IMR-90 (cell line): ENCODE measurements at regions not wholly inside any gene's neighbourhood (a gene's known extent, or its start where the extent isn't known, plus 50 kb on each side); places are given as distances from the start of the nearest gene placed in this dataset.

Experiments used
- ATAC-seq: fragments of 200-7000 bp; cut with Tn5 transposase; 2 replicates; pipeline ENCODE4 v1.9.1; 2020; ENCODE audit warnings: low read depth, mild to moderate bottlenecking, moderate library complexity
- BruUV-seq: library from RNA; stranded (reverse); fragments of 400-500 nt; replicated peaks from 2 replicates; lab custom pipeline; 2021; lab: Mats Ljungman, UMichigan
- CTCF ChIA-PET: fragments of 300-600 bp; formaldehyde crosslinking; extraction: SDS; loops from one replicate; lab custom pipeline; 2021; ENCODE audit warnings: antibody characterized with exemption; lab: Yijun Ruan, JAX
- POLR2A ChIA-PET: fragments of 300-600 bp; sonication (Branson Sonifier 250); formaldehyde crosslinking; loops from one replicate; lab custom pipeline; 2022; ENCODE audit warnings: antibody characterized with exemption; ENCODE audit not compliant: unreplicated experiment; lab: Charles Lee
- DNase-seq: peaks from one replicate; pipeline ENCODE4 v3.0.0; 2013
- H2AFZ ChIP-seq: replicated peaks from 2 replicates; pipeline ENCODE3; 2013; ENCODE audit warnings: low read length, mild to moderate bottlenecking; ENCODE audit not compliant: poor library complexity
- H2AK5ac ChIP-seq: 2 replicates; pipeline ENCODE4 v1.6.1; 2013; ENCODE audit warnings: low read depth, low read length, inconsistent platforms
- H2AK9ac ChIP-seq: replicated peaks from 2 replicates; pipeline ENCODE3; 2013; ENCODE audit warnings: mild to moderate bottlenecking, low read depth, low read length, moderate library complexity; ENCODE audit not compliant: poor library complexity
- H2BK120ac ChIP-seq: 2 replicates; pipeline ENCODE4 v1.6.1; 2013; ENCODE audit warnings: low read depth, low read length, inconsistent platforms
- H2BK15ac ChIP-seq: 3 replicates; pipeline ENCODE4 v1.6.1; 2013; ENCODE audit warnings: low read depth, low read length, inconsistent platforms
- H2BK20ac ChIP-seq: 2 replicates; pipeline ENCODE4 v1.6.1; 2013; ENCODE audit warnings: low read depth, mild to moderate bottlenecking, inconsistent platforms, low read length, moderate library complexity
- H2BK5ac ChIP-seq: 2 replicates; pipeline ENCODE4 v1.6.1; 2013; ENCODE audit warnings: mild to moderate bottlenecking, low read depth, low read length, inconsistent platforms; ENCODE audit not compliant: poor library complexity, severe bottlenecking
- H3K14ac ChIP-seq: replicated peaks from 2 replicates; pipeline ENCODE4 v1.6.1; 2013; ENCODE audit warnings: low read depth, low read length, inconsistent platforms
- H3K18ac ChIP-seq: 2 replicates; pipeline ENCODE4 v1.6.1; 2013; ENCODE audit warnings: low read depth, low read length, control low read depth
- H3K23ac ChIP-seq: 2 replicates; pipeline ENCODE4 v1.6.1; 2013; ENCODE audit warnings: low read depth, low read length, inconsistent platforms
- H3K27ac ChIP-seq: 2 replicates; pipeline ENCODE4 v1.5.1; 2013; ENCODE audit warnings: mild to moderate bottlenecking, control low read depth, low read length; ENCODE audit not compliant: insufficient read depth
- H3K27me3 ChIP-seq: 2 replicates; pipeline ENCODE4 v1.6.1; 2013; ENCODE audit warnings: low read length; ENCODE audit not compliant: control insufficient read depth, insufficient read depth
- H3K36me3 ChIP-seq: 2 replicates; pipeline ENCODE4 v1.6.1; 2013; ENCODE audit warnings: low read length, mixed read lengths; ENCODE audit not compliant: control insufficient read depth, insufficient read depth
- H3K4ac ChIP-seq: 2 replicates; pipeline ENCODE4 v1.6.1; 2013; ENCODE audit warnings: low read depth, low read length, inconsistent platforms
- H3K4me1 ChIP-seq: 2 replicates; pipeline ENCODE4 v1.6.1; 2013; ENCODE audit warnings: low read length, mixed read lengths; ENCODE audit not compliant: control insufficient read depth, insufficient read depth
- H3K4me2 ChIP-seq: 2 replicates; pipeline ENCODE4 v1.6.1; 2013; ENCODE audit warnings: low read depth, mild to moderate bottlenecking, control low read depth, low read length, moderate library complexity
- H3K4me3 ChIP-seq: 2 replicates; pipeline ENCODE4 v1.5.1; 2013; ENCODE audit warnings: low read depth, mild to moderate bottlenecking, control low read depth, low read length, moderate library complexity; ENCODE audit not compliant: insufficient read depth
- H3K56ac ChIP-seq: 2 replicates; pipeline ENCODE4 v1.6.1; 2013; ENCODE audit warnings: low read length, inconsistent platforms; ENCODE audit not compliant: insufficient read depth; ENCODE audit errors: extremely low read depth
- H3K79me1 ChIP-seq, 2 experiments: 2 replicates each; pipeline ENCODE4 v1.6.1; 2013; ENCODE audit warnings: low read length in 2 of 2, inconsistent platforms in 1 of 2, low read depth in 1 of 2
- H3K9ac ChIP-seq: 2 replicates; pipeline ENCODE4 v1.6.1; 2013; ENCODE audit warnings: low read depth, low read length, control low read depth
- H3K9me1 ChIP-seq: 2 replicates; pipeline ENCODE4 v1.6.1; 2013; ENCODE audit warnings: low read length, inconsistent platforms; ENCODE audit not compliant: insufficient read depth
- H3K9me3 ChIP-seq: 2 replicates; pipeline ENCODE4 v1.6.1; 2013; ENCODE audit warnings: low read length; ENCODE audit not compliant: control insufficient read depth, insufficient read depth
- H4K20me1 ChIP-seq: 2 replicates; pipeline ENCODE4 v1.6.1; 2013; ENCODE audit warnings: low read length, inconsistent platforms; ENCODE audit not compliant: insufficient read depth
- H4K5ac ChIP-seq: 2 replicates; pipeline ENCODE4 v1.6.1; 2013; ENCODE audit warnings: mild to moderate bottlenecking, low read depth, low read length, control low read depth
- H4K8ac ChIP-seq, 2 experiments: 2 replicates each; pipeline ENCODE4 v1.6.1; 2013; ENCODE audit warnings: low read depth in 2 of 2, low read length in 2 of 2, control low read depth in 1 of 2, inconsistent platforms in 1 of 2
- H4K91ac ChIP-seq: 2 replicates; pipeline ENCODE4 v1.6.1; 2013; ENCODE audit warnings: low read depth, low read length, inconsistent platforms; ENCODE audit not compliant: insufficient read depth
- BHLHE40 ChIP-seq: fragments of 150-350 bp; IDR thresholded peaks from 2 replicates; pipeline ENCODE4 v1.6.1; 2016; ENCODE audit warnings: mild to moderate bottlenecking, low read depth, low read length
- CTCF ChIP-seq: conservative IDR thresholded peaks from 2 replicates; pipeline ENCODE4 v1.5.1; 2012; ENCODE audit warnings: mild to moderate bottlenecking, low read depth, low read length, improper control_type of control experiment
- FOS ChIP-seq: fragments of 150-350 bp; IDR thresholded peaks from 2 replicates; pipeline ENCODE4 v1.6.1; 2016; ENCODE audit warnings: low read depth, low read length
- MXI1 ChIP-seq: IDR thresholded peaks from 2 replicates; pipeline ENCODE4 v1.6.1; 2012; ENCODE audit warnings: low read depth, mild to moderate bottlenecking, low read length, moderate library complexity, borderline replicate concordance
- NFE2L2 ChIP-seq: fragments of 150-350 bp; IDR thresholded peaks from 2 replicates; pipeline ENCODE4 v1.6.1; 2016; ENCODE audit warnings: low read depth, mild to moderate bottlenecking, low read length
- POLR2A ChIP-seq: IDR thresholded peaks from 2 replicates; pipeline ENCODE4 v1.6.1; 2012; ENCODE audit warnings: mild to moderate bottlenecking, low read depth, low read length
- RAD21 ChIP-seq: IDR thresholded peaks from 2 replicates; pipeline ENCODE4 v1.6.1; 2012; ENCODE audit warnings: low read length, improper control_type of control experiment
- RFX5 ChIP-seq: IDR thresholded peaks from 2 replicates; pipeline ENCODE4 v1.8.0; 2012; ENCODE audit warnings: low read depth, mild to moderate bottlenecking, low read length, moderate library complexity
- SMC3 ChIP-seq: fragments of 150-350 bp; IDR thresholded peaks from 2 replicates; pipeline ENCODE4 v1.6.1; 2016; ENCODE audit warnings: low read depth, mild to moderate bottlenecking, antibody characterized with exemption, low read length, moderate library complexity
- USF2 ChIP-seq: fragments of 150-350 bp; IDR thresholded peaks from 2 replicates; pipeline ENCODE4 v1.6.1; 2017; ENCODE audit warnings: mild to moderate bottlenecking, antibody characterized with exemption, low read length, low read depth
- WGBS, 2 experiments: methylation state at CpG; one replicate each; pipeline versions ENCODE4 v1.1.5 to v1.1.7; 2013; ENCODE audit warnings: missing lambda C conversion rate in 2 of 2; ENCODE audit not compliant: insufficient read length in 1 of 2; ENCODE audit errors: extremely low coverage in 2 of 2; 5-methylcytosine and 5-hydroxymethylcytosine counted together
- dilution Hi-C: fragments of 300-500 bp; cut with HindIII; formaldehyde crosslinking; loops from one replicate; pipeline ENCODE4 v1.14.3; 2018; ENCODE audit warnings: low sequenced_read_pairs; ENCODE audit not compliant: unreplicated experiment
- in situ Hi-C: fragments of 300-500 bp; cut with MboI; formaldehyde crosslinking; loops from 3 replicates; pipeline ENCODE4 v1.14.3; 2019; ENCODE audit warnings: low sequenced_read_pairs, inconsistent platforms, mixed read lengths
- intact Hi-C: fragments of 100-400 bp; cut with micrococcal nuclease; formaldehyde crosslinking; loops from 2 replicates; pipeline ENCODE4 v1.10.0; 2022

- WGBS, 2 experiments: 100% methylated on average over 1 of the region's 3 CpGs; no CpG with 5 or more reads in 1 of the 2 experiments
- H4K8ac ChIP-seq: no peak overlapping the region
- peak; percentile 66 for ATAC-seq
- H3K4ac ChIP-seq: no peak overlapping the region
- H2BK20ac ChIP-seq: no peak overlapping the region
- H2AK5ac ChIP-seq: no peak overlapping the region
- H3K4me2 ChIP-seq: no peak overlapping the region
- no peak overlapping the region for H3K4me3 ChIP-seq
- dilution Hi-C loops: no loop called here
- H3K4me1 ChIP-seq: 0 out of 2 replicates have a peak, but pooled peaks cover 1% of the 10 kb centered on the region
- H2AFZ ChIP-seq: peak overlapping the region; percentile 34
- no peak overlapping the region for H3K27ac ChIP-seq
- no TSS peak for BruUV-seq
- no peak overlapping the region for H4K91ac ChIP-seq
- H3K14ac ChIP-seq: no peak overlapping the region
- H2BK5ac ChIP-seq: no peak overlapping the region
- in situ Hi-C loops: no loop called here
- no peak overlapping the region for H2AK9ac ChIP-seq
- H3K18ac ChIP-seq: no peak overlapping the region; the same call in 1 of the 2 replicates
- intact Hi-C loops: no loop called here
- peak; percentile 22 for DNase-seq
- H4K5ac ChIP-seq: no peak overlapping the region
- H3K27me3 ChIP-seq: no peaks in the 10 kb centered on the region
- H3K9me1 ChIP-seq: no peaks in the 10 kb centered on the region
- H3K56ac ChIP-seq: no peak overlapping the region
- ChIA-PET CTCF (interaction anchor here (0.8 kb wide), 1 partner anchor 33 kb away, joined by 3 read pairs; no protein-coding TSS in a partner anchor), POLR2A (no interaction called here)
- H3K9me3 ChIP-seq: no peaks in the 10 kb centered on the region
- TF ChIP-seq BHLHE40 (no peak), SMC3 (peak; percentile 25; the same call in 1 of the 2 replicates), MXI1 (no peak), FOS (no peak), RAD21 (peak; percentile 30; the same call in 1 of the 2 replicates), USF2 (no peak), NFE2L2 (no peak), CTCF (peak; percentile 41), POLR2A (no peak), RFX5 (no peak)
- H3K79me1 ChIP-seq: no peaks in the 10 kb centered on the region
- no peak overlapping the region for H3K23ac ChIP-seq
- no peak overlapping the region for H2BK120ac ChIP-seq
- no peaks in the 10 kb centered on the region for H4K20me1 ChIP-seq
- H3K36me3 ChIP-seq: no peaks in the 10 kb centered on the region
- no peak overlapping the region for H3K9ac ChIP-seq
- no peak overlapping the region for H2BK15ac ChIP-seq
Observed at GRCh38 chr7:124276005-124276622, 243.2 kb upstream of the TMEM229A start.
